Dermis microvascular lymphatic vessel endothelial cell (primary cell): ENCODE measurements at regions not wholly inside any gene's neighbourhood (a gene's known extent, or its start where the extent isn't known, plus 50 kb on each side); places are given as distances from the start of the nearest gene placed in this dataset.
"Not testable (repeated sequence)": the region's sequence is repeated elsewhere in the genome, so short reads cannot be mapped to it uniquely, and the experiment has no call there.

Source experiments
- DNase-seq, 2 donors: peaks; one replicate each; pipeline versions ENCODE4 v3.0.0 to v3.0.0-alpha.2; 2010; ENCODE audit warnings: low read depth in 2 of 2

- peak in 1 of 2 donors; percentile 41 for DNase-seq
Observed at GRCh38 chr16:70014915-70015314, 63.8 kb downstream of the CLEC18A start.

- DNase-seq = not testable (repeated sequence)
Observed at GRCh38 chr16:70016751-70017150, 65.6 kb downstream of the CLEC18A start.

GRCh38 chr16:70018254-70018653, 67.1 kb downstream of the CLEC18A start:
- peak; percentile 73 to 74 for DNase-seq

GRCh38 chr16:70023207-70023606, 72.1 kb downstream of the CLEC18A start:
- DNase-seq = peak; percentile 76 to 86

GRCh38 chr16:70023956-70024355, 72.8 kb downstream of the CLEC18A start:
- DNase-seq = not testable (repeated sequence)

- DNase-seq = peak; percentile 97 to 99
Observed at GRCh38 chr16:70026165-70026854, 75.2 kb downstream of the CLEC18A start.

- DNase-seq = not testable (repeated sequence)
Observed at GRCh38 chr16:70032906-70033305, 81.2 kb upstream of the PDPR start.

GRCh38 chr16:70037913-70038312, 76.2 kb upstream of the PDPR start:
- DNase-seq = not testable (repeated sequence)

- DNase-seq = not testable (repeated sequence)
Observed at GRCh38 chr16:70040554-70040953, 73.6 kb upstream of the PDPR start.

- DNase-seq = peak in 1 of 2 donors; percentile 4
Observed at GRCh38 chr16:70043538-70044067, 70.5 kb upstream of the PDPR start.

GRCh38 chr16:70046560-70046959, 67.6 kb upstream of the PDPR start:
- DNase-seq = not testable (repeated sequence)

GRCh38 chr16:70048083-70048482, 66.0 kb upstream of the PDPR start:
- DNase-seq = not testable (repeated sequence)

GRCh38 chr16:70058056-70058455, 56.1 kb upstream of the PDPR start:
- not testable (repeated sequence) for DNase-seq

GRCh38 chr16:70059429-70059828, 54.7 kb upstream of the PDPR start:
- DNase-seq = not testable (repeated sequence)

GRCh38 chr16:70060521-70061027, 53.6 kb upstream of the PDPR start:
- not testable (repeated sequence) for DNase-seq

GRCh38 chr16:70061671-70062218, 52.4 kb upstream of the PDPR start:
- not testable (repeated sequence) for DNase-seq

- not testable (repeated sequence) for DNase-seq
Observed at GRCh38 chr16:70062947-70063346, 51.2 kb upstream of the PDPR start.
